Stimulated activated effector memory CD8-positive, alpha-beta T cell treated with anti-CD3 and anti-CD28 coated beads, Interleukin-12 subunit alpha, Interleukin-12 subunit beta, amount 100 ng/mL, for 72 hours (primary cell): ENCODE measurements at regions not wholly inside any gene's neighbourhood (a gene's known extent, or its start where the extent isn't known, plus 50 kb on each side); places are given as distances from the start of the nearest gene placed in this dataset.

Source experiments
- ATAC-seq: fragments of 150-1000 bp; cut with Tn5 transposase; 2 replicates; pipeline ENCODE4 v1.10.0; 2021
- DNase-seq, 2 donors: peaks; one replicate each; pipeline ENCODE4 v3.0.0; 2021 to 2022; ENCODE audit warnings: low spot score in 2 of 2
- H3K27ac Mint-ChIP-seq: one replicate; pipeline ENCODE4 v1.8.0; 2022; ENCODE audit warnings: mild to moderate bottlenecking, mixed read lengths
- H3K36me3 Mint-ChIP-seq: one replicate; pipeline ENCODE4 v1.8.0; 2022; ENCODE audit warnings: mild to moderate bottlenecking, mixed read lengths
- H3K4me1 Mint-ChIP-seq: one replicate; pipeline ENCODE4 v1.8.0; 2022; ENCODE audit warnings: mixed read lengths
- H3K4me3 Mint-ChIP-seq: one replicate; pipeline ENCODE4 v1.8.0; 2022; ENCODE audit warnings: mild to moderate bottlenecking, mixed read lengths
- H3K9me3 Mint-ChIP-seq: one replicate; pipeline ENCODE4 v1.8.0; 2022; ENCODE audit warnings: mixed read lengths

DNA sequence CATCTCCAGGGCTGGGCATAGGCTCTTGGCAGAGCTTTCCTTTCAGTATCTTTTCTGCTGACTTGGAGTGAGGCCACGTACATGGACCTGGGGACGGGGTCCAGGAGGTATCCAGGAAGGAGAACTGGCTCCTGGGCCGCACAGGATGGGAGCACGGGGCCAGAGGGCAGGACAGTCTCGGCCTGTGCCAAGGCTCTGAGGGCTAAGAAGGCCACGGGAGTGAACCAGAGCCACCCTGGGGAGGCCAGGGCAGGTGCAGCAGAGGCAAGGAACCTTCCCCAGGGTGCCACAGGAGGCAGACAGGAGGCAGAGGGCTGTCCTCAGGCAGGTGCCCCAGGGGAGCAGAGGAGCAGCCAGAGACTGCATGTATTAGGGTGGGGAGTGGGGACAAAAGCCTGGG is 50.3 kb downstream of the PLXNA1 start:
- Mint-ChIP-seq H3K4me1 (no peaks in the 10 kb centered on the region), H3K36me3 (no peaks in the 10 kb centered on the region), H3K4me3 (no peak overlapping the region), H3K9me3 (no peaks in the 10 kb centered on the region), H3K27ac (peak overlapping the region; percentile 23)
- no peak for ATAC-seq
- no peak for DNase-seq

DNA sequence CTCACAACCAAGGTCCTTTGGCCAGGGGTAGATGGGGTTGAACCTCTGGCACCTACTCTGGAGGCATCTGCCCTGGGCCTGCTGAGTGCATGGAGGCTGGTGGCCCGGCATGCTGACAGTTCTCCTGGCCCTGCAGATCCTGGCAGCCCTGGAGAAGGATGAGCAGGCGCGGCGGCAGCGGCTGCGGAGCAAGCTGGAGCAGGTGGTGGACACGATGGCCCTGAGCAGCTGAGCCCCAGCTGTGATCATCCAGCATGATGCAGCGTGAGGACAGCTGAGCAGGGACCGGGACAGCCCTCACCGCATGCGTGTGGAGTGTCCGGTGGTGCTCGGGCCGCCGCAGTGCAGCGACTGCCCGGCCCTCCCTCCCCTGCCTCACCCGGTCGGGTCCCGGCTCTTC is 50.9 kb downstream of the PLXNA1 start:
- ATAC-seq (no peak), DNase-seq (no peak)
- no peaks in the 10 kb centered on the region for H3K9me3 Mint-ChIP-seq
- no peaks in the 10 kb centered on the region for H3K4me1 Mint-ChIP-seq
- H3K4me3 Mint-ChIP-seq = no peak overlapping the region
- H3K27ac Mint-ChIP-seq = no peak overlapping the region
- H3K36me3 Mint-ChIP-seq = peaks cover 2% of the 10 kb centered on the region

DNA sequence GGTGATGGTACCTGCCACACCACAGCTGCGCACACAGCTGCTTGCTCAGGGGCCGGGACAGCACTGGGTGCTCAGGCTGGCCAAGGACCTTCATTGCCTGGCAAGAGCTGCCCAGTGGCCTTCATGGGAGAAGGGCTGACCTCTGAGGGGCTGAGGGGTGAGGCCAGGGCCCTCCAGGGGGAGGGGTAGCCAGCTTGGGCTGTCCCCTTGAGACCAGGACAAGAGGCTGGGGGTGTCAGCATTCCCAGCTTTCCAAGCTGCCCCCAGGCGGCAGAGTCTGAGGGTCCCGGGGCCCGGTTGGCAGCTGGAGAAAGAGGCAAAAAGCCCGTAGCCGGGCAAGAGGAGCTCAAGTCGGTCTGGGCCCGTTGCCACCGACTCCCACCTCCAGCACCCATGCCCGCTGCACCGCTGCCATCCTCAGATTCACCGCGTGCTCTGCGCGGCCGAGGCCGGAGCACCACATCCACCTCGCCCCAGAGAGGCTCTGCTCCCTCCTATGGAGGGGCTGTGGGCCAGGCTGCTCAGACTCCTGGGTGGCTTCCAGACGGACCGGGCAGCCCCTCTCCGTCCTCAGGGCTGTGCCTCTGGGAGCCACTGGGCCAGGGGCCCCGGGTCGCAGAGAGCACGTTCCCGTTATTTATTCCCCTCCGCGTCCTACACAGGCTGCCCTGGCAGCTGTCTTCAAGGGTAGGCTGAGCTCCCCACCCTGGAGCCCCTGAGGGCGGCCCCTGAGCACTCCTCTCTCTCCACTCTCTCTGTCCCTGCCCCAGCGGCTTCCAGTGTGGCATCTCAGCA is 51.5 kb downstream of the PLXNA1 start:
- ATAC-seq (no peak), DNase-seq (no peak)
- no peak overlapping the region for H3K27ac Mint-ChIP-seq
- H3K4me1 Mint-ChIP-seq = no peaks in the 10 kb centered on the region
- no peak overlapping the region for H3K4me3 Mint-ChIP-seq
- H3K36me3 Mint-ChIP-seq = peaks cover 5% of the 10 kb centered on the region
- no peaks in the 10 kb centered on the region for H3K9me3 Mint-ChIP-seq

DNA sequence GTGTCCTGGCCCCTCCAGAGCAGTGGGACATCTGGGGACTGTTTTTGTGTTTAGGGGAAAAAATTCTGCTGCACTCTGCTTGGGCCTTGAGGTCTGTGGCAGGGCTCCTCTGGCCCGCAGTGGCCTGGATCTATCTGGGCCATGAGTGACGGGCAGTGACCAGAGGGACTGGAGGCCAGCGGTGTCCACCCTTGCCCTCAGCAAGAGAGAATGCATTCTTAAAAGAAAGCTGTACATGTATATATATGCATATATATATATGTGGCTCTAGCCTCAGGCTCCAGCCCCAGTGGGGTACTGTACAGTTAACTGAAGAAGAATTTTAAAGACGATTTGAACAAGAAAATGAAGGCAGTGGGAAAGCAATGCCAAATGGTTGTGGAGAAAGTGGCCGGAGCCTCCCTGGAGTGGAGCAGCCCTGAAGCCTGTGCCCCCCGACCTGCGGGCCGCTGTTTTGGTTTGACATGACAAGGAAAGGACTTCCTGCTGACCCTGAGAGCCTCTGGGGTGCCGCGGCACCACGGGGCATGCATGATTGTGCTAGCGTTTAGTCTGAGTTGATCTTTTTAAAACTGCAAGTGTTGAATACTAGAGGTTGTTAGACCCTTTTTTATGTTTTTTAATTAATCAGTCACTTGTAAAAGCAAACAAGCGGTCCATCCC is 52.2 kb downstream of the PLXNA1 start:
- no peaks in the 10 kb centered on the region for H3K9me3 Mint-ChIP-seq
- H3K4me1 Mint-ChIP-seq = no peaks in the 10 kb centered on the region
- no peak for DNase-seq
- H3K36me3 Mint-ChIP-seq = peaks cover 5% of the 10 kb centered on the region
- no peak overlapping the region for H3K27ac Mint-ChIP-seq
- ATAC-seq = no peak
- no peak overlapping the region for H3K4me3 Mint-ChIP-seq

DNA sequence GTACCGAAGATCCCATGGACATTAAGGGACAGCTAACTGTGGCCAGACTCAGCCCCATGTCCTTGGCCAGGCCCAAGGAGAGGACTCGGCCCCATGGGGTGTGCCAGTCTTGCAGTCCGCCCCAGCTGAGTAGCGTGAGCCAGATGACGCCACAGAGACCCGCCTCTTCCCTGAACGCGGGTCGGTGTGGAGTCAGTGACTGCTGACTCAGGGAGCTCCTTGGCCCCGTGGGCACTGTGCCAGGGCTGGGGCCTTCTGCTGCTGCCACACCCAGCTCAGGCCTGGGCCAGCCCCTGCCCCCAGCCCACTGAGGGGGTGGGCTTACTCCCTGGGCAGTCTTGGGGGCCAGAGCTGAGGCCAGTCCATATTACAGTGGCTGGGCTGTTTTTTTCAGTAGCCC is 52.8 kb downstream of the PLXNA1 start:
- ATAC-seq = peak; percentile 33

DNA sequence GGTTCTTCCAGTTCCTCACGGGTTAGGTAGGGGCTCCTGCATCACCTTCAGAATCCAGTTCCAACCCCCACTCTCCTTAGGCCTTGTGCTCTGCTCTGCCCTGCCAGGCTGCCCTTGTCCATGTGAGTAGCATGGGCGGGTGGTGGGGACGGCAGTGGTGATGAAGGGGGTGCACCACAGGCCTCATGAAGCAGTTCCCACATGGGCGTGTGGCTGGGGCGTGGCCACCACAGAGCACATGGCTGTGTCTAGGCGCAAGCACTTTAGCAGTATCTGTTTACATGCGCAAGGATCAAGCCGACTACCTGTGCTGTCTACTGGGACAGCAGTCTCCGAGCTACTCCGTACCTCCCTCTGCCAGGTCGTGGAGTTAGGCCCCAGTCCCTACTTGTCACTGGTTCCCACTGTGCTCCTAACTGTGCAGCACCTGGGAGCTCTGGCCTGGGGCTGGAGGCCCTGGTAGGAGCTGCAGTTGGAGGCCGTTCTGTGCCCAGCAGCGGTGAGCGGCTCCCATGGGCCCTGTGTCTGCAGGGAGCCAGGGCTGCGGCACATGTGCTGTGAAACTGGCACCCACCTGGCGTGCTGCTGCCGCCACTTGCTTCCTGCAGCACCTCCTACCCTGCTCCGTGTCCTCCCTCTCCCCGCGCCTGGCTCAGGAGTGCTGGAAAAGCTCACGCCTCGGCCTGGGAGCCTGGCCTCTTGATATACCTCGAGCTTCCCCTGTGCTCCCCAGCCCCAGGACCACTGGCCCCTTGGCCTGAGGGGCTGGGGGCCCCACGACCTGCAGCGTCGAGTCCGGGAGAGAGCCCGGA is 53.5 kb downstream of the PLXNA1 start:
- H3K27ac Mint-ChIP-seq = no peak overlapping the region
- ATAC-seq (no peak), DNase-seq (no peak)
- no peaks in the 10 kb centered on the region for H3K9me3 Mint-ChIP-seq
- H3K36me3 Mint-ChIP-seq = peaks cover 5% of the 10 kb centered on the region
- H3K4me3 Mint-ChIP-seq = no peak overlapping the region
- no peaks in the 10 kb centered on the region for H3K4me1 Mint-ChIP-seq

More for the DNA sequence above, 52.8 kb downstream of the PLXNA1 start:
- Mint-ChIP-seq H3K4me1 (no peaks in the 10 kb centered on the region), H3K9me3 (no peaks in the 10 kb centered on the region), H3K36me3 (peaks cover 5% of the 10 kb centered on the region), H3K4me3 (no peak overlapping the region), H3K27ac (no peak overlapping the region)
- DNase-seq = no peak

DNA sequence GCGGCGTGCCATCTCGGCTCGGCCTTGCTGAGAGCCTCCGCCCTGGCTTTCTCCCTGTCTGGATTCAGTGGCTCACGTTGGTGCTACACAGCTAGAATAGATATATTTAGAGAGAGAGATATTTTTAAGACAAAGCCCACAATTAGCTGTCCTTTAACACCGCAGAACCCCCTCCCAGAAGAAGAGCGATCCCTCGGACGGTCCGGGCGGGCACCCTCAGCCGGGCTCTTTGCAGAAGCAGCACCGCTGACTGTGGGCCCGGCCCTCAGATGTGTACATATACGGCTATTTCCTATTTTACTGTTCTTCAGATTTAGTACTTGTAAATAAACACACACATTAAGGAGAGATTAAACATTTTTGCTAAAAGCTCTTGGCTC is 54.1 kb downstream of the PLXNA1 start:
- DNase-seq (no peak), ATAC-seq (no peak)
- no peak overlapping the region for H3K27ac Mint-ChIP-seq
- peaks cover 5% of the 10 kb centered on the region for H3K36me3 Mint-ChIP-seq
- H3K9me3 Mint-ChIP-seq = no peaks in the 10 kb centered on the region
- no peaks in the 10 kb centered on the region for H3K4me1 Mint-ChIP-seq
- no peak overlapping the region for H3K4me3 Mint-ChIP-seq

DNA sequence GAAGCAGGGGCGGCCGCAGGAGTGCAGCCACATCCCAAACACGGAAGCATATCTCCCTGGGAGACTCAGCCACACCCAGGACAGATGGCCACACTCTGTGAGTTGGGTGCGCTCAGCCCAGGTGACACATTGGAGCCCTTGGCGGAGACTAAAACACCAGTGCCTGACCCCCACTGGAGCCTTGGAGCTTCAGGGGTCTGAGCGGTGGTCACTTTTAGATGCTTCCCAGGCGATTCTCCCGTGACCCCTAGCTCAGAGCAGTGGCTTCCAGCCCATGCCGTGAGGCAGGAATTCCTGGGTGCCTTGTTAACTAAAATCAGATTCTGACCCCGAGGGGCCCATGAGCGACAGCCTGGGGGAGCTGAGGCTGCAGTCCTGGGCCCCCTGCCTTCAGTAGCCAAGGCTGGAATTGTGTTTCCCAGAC is 54.5 kb downstream of the PLXNA1 start:
- no peak overlapping the region for H3K4me3 Mint-ChIP-seq
- H3K36me3 Mint-ChIP-seq = peaks cover 5% of the 10 kb centered on the region
- no peak for DNase-seq
- no peak overlapping the region for H3K27ac Mint-ChIP-seq
- no peaks in the 10 kb centered on the region for H3K9me3 Mint-ChIP-seq
- H3K4me1 Mint-ChIP-seq = no peaks in the 10 kb centered on the region
- ATAC-seq = no peak

DNA sequence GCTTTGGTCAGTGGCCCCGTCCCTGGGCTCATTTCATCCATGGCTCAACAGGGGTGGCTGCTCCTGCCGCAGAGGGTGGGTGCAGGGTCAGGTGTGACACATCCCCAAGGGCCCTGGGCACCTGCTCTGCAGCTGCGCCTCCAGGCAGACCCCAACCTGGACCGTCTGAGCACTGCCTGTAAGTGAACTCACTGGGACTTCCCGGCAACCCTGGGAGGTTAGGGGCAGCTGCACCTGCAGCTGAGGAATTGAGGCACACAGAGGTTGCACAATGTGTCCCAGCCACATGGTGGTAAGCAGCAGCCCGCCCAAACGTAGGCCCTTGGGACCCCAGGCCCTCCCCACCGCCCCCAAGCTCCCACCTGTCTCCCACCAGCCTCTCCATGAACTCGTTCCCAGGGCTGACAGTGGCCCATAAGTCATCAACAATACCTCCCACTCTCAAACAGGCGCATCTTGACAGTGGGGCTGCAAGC is 55.1 kb downstream of the PLXNA1 start:
- Mint-ChIP-seq H3K36me3 (peaks cover 5% of the 10 kb centered on the region), H3K9me3 (no peaks in the 10 kb centered on the region), H3K4me1 (no peaks in the 10 kb centered on the region), H3K4me3 (no peak overlapping the region), H3K27ac (no peak overlapping the region)
- ATAC-seq = no peak
- no peak for DNase-seq

DNA sequence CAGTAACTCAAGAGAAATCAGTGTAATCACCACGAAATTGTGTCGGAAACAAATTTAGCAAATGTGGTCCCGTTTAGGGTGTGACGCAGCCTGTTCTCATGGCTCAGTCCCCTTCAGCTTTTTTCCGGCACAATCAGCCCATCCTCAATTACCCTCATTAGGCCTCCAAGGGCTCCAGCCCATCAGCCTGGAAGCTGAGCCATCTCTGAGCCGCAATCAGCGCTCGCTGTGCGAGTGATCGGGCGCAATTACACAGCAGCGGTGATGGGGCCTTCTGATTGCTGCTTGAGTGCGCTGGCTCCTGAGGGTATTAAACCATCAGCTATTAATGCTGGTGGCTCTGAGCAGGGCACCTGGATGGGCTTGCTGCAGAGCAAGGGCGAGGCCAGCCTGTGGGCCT is 55.6 kb downstream of the PLXNA1 start:
- H3K27ac Mint-ChIP-seq = no peak overlapping the region
- no peaks in the 10 kb centered on the region for H3K4me1 Mint-ChIP-seq
- DNase-seq (no peak), ATAC-seq (no peak)
- H3K36me3 Mint-ChIP-seq = peaks cover 5% of the 10 kb centered on the region
- H3K9me3 Mint-ChIP-seq = no peaks in the 10 kb centered on the region
- no peak overlapping the region for H3K4me3 Mint-ChIP-seq

DNA sequence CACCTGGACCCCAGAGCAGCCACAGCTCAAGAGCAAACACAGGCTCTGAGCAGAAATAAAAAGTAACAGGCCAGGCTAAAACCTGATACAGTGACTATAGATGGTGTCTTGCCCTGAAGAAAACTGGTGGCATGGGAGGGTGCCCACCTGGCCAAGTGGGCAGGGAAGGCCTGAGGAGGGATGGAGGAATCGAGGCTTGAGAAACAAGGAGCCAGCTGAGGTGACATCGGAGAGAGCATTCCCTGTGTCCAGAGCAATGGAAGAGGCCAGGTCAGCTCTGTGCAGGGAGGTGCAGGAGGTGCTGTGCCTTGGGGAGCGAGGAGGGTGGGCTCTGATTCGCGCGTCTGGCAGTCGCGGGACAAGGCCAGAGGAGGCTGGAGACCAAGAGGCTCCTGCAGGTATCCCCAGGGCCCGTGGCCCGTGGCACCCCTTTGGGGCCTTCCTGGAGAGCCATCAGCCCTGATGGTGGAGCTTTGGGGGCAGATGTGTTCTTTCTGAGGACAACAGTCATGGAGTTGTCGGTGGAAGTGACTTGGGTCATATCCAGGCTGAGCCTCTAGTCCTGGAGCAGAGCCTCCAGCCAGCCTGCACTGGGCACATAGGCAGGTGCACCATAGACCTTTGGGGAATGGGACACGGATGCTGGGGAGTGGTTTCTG is 56.1 kb downstream of the PLXNA1 start:
- Mint-ChIP-seq H3K27ac (no peak overlapping the region), H3K36me3 (peaks cover 5% of the 10 kb centered on the region), H3K9me3 (no peaks in the 10 kb centered on the region), H3K4me3 (no peak overlapping the region), H3K4me1 (no peaks in the 10 kb centered on the region)
- ATAC-seq (no peak), DNase-seq (no peak)

DNA sequence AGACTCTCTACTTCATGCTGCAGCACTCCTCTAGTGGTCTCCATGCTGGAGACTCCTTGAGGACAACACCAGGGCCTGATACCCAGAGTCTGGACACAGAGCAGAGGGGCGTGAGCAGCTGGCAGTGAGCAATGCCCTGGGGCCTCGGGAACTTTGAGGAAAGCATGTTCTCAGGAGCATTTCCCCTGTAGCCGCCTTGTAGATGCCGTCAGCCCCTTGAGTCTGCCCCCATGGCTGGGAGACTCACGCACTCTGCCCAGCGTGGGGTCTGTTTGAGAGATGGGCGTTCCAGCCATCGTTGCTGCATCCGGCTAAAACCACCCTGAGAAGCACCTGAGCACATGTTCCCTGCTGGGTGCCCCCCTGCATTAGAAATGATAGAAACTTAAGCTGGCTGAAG is 56.8 kb downstream of the PLXNA1 start:
- peaks cover 5% of the 10 kb centered on the region for H3K36me3 Mint-ChIP-seq
- no peak overlapping the region for H3K4me3 Mint-ChIP-seq
- no peak overlapping the region for H3K27ac Mint-ChIP-seq
- no peak for ATAC-seq
- DNase-seq = no peak
- no peaks in the 10 kb centered on the region for H3K9me3 Mint-ChIP-seq
- no peaks in the 10 kb centered on the region for H3K4me1 Mint-ChIP-seq

DNA sequence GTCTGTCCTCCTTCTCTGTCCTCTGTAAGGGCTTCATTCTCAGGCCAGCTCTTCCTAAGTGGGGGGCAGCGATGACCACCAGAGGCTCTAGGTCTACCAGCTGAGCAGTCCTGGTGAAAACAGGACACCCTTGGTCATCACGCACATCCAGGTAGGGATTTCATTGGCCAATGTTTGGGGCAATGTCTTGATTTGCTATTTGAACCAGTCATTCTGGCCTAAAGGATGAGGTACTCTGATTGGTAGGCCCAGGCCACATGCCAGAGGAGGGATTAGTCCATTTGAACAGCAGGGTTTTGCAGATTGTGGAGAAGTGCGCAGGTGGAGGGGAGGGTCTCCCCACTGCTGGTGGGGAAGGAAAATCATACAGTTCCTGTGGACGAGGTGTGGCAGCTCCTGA is 57.3 kb downstream of the PLXNA1 start:
- Mint-ChIP-seq H3K9me3 (no peaks in the 10 kb centered on the region), H3K27ac (no peak overlapping the region), H3K36me3 (peaks cover 5% of the 10 kb centered on the region), H3K4me3 (no peak overlapping the region), H3K4me1 (no peaks in the 10 kb centered on the region)
- DNase-seq = no peak
- no peak for ATAC-seq

DNA sequence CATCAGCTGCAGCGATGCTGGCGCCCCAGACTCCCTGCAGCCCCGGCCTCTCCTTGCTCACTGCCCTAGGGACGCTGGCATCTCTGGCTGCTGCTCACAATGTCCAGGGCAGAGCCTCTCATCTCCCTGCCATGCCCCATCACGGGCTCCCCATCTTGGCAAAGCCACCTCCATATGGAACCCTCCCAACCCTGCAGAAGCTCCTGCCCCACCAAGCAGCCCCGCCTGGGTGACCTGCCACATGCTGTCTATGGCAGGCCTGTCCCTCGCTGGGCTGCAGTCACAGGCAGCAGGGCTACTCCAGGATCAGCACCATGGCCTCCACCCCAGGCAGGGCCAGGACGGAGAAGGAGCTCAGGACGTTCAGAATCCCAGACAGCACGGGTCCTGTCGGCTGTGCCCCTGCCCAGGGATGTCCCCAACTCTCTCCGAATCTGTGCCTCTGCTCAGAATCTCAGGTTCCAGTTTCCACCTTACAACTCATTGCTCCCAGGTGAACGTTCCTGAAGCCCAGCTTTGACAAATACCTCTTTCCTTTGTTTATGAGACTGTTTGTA is 58.4 kb downstream of the PLXNA1 start:
- peaks cover 5% of the 10 kb centered on the region for H3K36me3 Mint-ChIP-seq
- H3K4me3 Mint-ChIP-seq = no peak overlapping the region
- no peaks in the 10 kb centered on the region for H3K9me3 Mint-ChIP-seq
- H3K27ac Mint-ChIP-seq = no peak overlapping the region
- ATAC-seq = no peak
- no peaks in the 10 kb centered on the region for H3K4me1 Mint-ChIP-seq
- no peak for DNase-seq

DNA sequence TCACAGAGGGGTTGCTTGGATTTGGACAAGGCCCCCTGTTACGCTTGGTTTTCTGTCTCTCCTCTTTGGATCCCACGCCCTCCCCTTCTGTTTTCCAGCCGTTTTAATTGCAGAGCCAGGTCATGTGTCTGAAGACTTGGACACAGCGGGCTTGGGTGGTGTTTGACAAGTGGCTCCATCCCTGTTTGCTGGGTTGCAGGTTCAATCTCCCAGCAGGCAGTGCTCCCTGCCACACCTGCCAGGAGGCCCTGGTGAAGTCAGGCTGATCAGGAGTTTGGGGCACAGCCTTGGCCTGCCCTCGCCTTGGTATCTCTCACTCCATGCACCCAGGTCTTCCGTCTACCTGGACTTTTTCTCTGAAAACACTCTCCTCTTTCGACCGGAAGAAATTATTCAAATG is 59.0 kb downstream of the PLXNA1 start:
- H3K4me3 Mint-ChIP-seq = no peak overlapping the region
- no peak for ATAC-seq
- no peak overlapping the region for H3K27ac Mint-ChIP-seq
- DNase-seq = no peak
- no peaks in the 10 kb centered on the region for H3K9me3 Mint-ChIP-seq
- peaks cover 5% of the 10 kb centered on the region for H3K36me3 Mint-ChIP-seq
- H3K4me1 Mint-ChIP-seq = no peaks in the 10 kb centered on the region
